ENCODE measurements at regions not wholly inside any gene's neighbourhood (a gene's known extent, or its start where the extent isn't known, plus 50 kb on each side); places are given as distances from the start of the nearest gene placed in this dataset.

DNA sequence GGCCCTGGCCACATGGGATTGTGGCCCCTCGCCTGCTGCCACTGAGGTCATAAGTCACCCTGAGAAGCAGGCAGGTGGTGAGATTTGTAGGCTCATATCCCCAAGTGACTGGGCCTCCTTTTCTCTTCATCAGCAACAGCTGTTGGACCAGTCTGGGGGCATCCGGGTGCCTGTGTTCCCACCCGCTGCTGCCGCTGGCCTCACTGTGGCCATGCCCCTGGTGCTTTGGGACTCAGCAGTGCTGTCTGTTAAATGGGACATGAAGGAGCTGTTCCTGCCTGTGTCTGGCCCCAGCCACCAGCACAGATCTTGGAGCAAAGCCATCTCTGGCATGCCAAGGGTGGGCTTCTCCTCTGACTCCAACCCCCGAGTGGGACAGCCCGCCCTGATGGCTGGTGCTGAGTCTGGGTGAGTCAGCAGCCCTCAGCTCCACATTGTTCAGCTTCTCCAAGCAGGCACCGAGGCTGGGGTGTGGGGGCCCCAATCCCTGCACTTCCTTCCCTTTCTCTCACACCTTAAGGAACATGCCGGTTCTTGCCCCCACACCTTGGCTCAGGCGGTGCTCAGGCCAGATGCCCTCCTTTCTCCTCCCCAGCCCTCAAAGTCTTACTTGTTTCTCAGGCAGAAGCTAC lies 207.9 kb downstream of the GLI2 start:
- H3K4me1 ChIP-seq (ENCODE audit: control insufficient read depth, extremely low read depth, insufficient read depth, low read length), result no peaks in the 10 kb centered on the region
- no peak overlapping the region for H2AFZ ChIP-seq (ENCODE audit: low read depth, low read length)
- H4K20me1 ChIP-seq (replicated peaks; ENCODE audit: control insufficient read depth, extremely low read depth, insufficient read depth, low read length), result no peaks in the 10 kb centered on the region
- H3K79me2 ChIP-seq (ENCODE audit: control insufficient read depth, insufficient read depth, low read length), result no peaks in the 10 kb centered on the region
- H3K27ac ChIP-seq (ENCODE audit: insufficient read depth, low read depth, low read length), result no peak overlapping the region
- intact Hi-C loops (cut with micrococcal nuclease) (no loop called here), dilution Hi-C loops (cut with MboI; ENCODE audit: extremely low pct_ligation_motif_present, low sequenced_read_pairs) (no loop called here)
- ChIA-PET POLR2A (no interaction called here), CTCF (interaction anchor here (1.5 kb wide), 1 partner anchor 33 kb away, joined by 4 read pairs; no protein-coding TSS in a partner anchor)
- no peak overlapping the region for H3K4me3 ChIP-seq (replicated peaks in 1 of 3; ENCODE audit: insufficient read depth in 1 of 3, low read depth in 1 of 3, low read length in 3 of 3)
- H3K27me3 ChIP-seq (ENCODE audit: control insufficient read depth in 2 of 2, insufficient read depth in 2 of 2, low read length in 2 of 2), result peaks cover 2 to 3% of the 10 kb centered on the region in 2 experiments
- no peak overlapping the region for H3K4me2 ChIP-seq (ENCODE audit: insufficient read depth, low read length)
- FAIRE-seq (no peak), DNase-seq (ENCODE audit: low read depth, low spot score) (no peak)
- H3K36me3 ChIP-seq (ENCODE audit: control insufficient read depth in 2 of 2, extremely low read depth in 1 of 2, insufficient read depth in 2 of 2, low read length in 2 of 2), result no peaks in the 10 kb centered on the region
- no peaks in the 10 kb centered on the region for H3K9me1 ChIP-seq (replicated peaks; ENCODE audit: control insufficient read depth, extremely low read depth, insufficient read depth, low read length)
- no peak overlapping the region for H3K9ac ChIP-seq (replicated peaks; ENCODE audit: extremely low read depth, insufficient read depth, low read length)
- no TSS peak for BruUV-seq (replicated peaks)
- TF ChIP-seq POLR2A (IDR thresholded peaks at IDR 0.05; ENCODE audit: low read depth, low read length) (no peak), GATA2 (IDR thresholded peaks at IDR 0.05; ENCODE audit: insufficient read depth, insufficient read length, low read depth, low read length) (no peak), POLR2AphosphoS5 (IDR thresholded peaks at IDR 0.05; ENCODE audit: insufficient read depth, low read depth, low read length) (no peak), FOS (IDR thresholded peaks at IDR 0.05; ENCODE audit: borderline replicate concordance, insufficient read depth, low read length) (no peak), JUN (IDR thresholded peaks at IDR 0.05; ENCODE audit: borderline replicate concordance, insufficient read depth, insufficient read length, low read depth) (no peak), MYC (IDR thresholded peaks at IDR 0.05; ENCODE audit: low read depth, low read length) (no peak), EZH2 (IDR thresholded peaks at IDR 0.05; ENCODE audit: borderline replicate concordance, low read depth, low read length, severe bottlenecking) (no peak)
- TF ChIP-seq, protein P1, sequence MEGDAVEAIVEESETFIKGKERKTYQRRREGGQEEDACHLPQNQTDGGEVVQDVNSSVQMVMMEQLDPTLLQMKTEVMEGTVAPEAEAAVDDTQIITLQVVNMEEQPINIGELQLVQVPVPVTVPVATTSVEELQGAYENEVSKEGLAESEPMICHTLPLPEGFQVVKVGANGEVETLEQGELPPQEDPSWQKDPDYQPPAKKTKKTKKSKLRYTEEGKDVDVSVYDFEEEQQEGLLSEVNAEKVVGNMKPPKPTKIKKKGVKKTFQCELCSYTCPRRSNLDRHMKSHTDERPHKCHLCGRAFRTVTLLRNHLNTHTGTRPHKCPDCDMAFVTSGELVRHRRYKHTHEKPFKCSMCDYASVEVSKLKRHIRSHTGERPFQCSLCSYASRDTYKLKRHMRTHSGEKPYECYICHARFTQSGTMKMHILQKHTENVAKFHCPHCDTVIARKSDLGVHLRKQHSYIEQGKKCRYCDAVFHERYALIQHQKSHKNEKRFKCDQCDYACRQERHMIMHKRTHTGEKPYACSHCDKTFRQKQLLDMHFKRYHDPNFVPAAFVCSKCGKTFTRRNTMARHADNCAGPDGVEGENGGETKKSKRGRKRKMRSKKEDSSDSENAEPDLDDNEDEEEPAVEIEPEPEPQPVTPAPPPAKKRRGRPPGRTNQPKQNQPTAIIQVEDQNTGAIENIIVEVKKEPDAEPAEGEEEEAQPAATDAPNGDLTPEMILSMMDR (IDR thresholded peaks at IDR 0.05; ENCODE audit: extremely low read depth in 1 of 2, insufficient read depth in 1 of 2, low read depth in 1 of 2, low read length in 2 of 2), result no peak
- TF ChIP-seq, protein P2, sequence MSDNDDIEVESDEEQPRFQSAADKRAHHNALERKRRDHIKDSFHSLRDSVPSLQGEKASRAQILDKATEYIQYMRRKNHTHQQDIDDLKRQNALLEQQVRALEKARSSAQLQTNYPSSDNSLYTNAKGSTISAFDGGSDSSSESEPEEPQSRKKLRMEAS (IDR thresholded peaks at IDR 0.05; ENCODE audit: insufficient read depth, insufficient read length), result no peak
- no peaks in the 10 kb centered on the region for H3K9me3 ChIP-seq (replicated peaks; ENCODE audit: control insufficient read depth, insufficient read depth, low read length)
